ENCODE measurements at regions not wholly inside any gene's neighbourhood (a gene's known extent, or its start where the extent isn't known, plus 50 kb on each side); places are given as distances from the start of the nearest gene placed in this dataset.

- Histone ChIP-seq H3K4me3 (no peak overlapping the region), H3K27me3 (no peaks in the 10 kb centered on the region), H3K9me3 (no peaks in the 10 kb centered on the region), H3K4me1 (no peaks in the 10 kb centered on the region), H3K27ac (no peak overlapping the region), H3K36me3 (no peaks in the 10 kb centered on the region)
- 80 to 92% methylated on average over 3 of the region's 3 CpGs for WGBS, 2 donors (ENCODE audit: low coverage in 1 of 2)
- intact Hi-C loops (cut with DNase I; ENCODE audit: low total_unique reads), result no loop called here
- no peak for TF ChIP-seq POLR2A (IDR thresholded peaks at IDR 0.05)
- TF ChIP-seq POLR2AphosphoS5 (IDR thresholded peaks at IDR 0.05), result no peak
- TF ChIP-seq CTCF (IDR thresholded peaks at IDR 0.05), result no peak
- no peak for TF ChIP-seq EP300 (IDR thresholded peaks at IDR 0.05; ENCODE audit: low read depth)
- in situ Hi-C loops (cut with MboI; ENCODE audit: low pct_ligation_motif_present in 1 of 4, low pct_unique_long_range_greater_than_20kb in 1 of 4, low sequenced_read_pairs in 3 of 4), result no loop called here
- no peak for DNase-seq
Observed at GRCh38 chr4:18201885-18202284, 180.3 kb upstream of the LCORL start.

GRCh38 chr4:18198653-18199052 lies 177.1 kb upstream of the LCORL start:
- Histone ChIP-seq H3K9me3 (no peaks in the 10 kb centered on the region), H3K4me1 (no peaks in the 10 kb centered on the region), H3K27ac (no peak overlapping the region), H3K27me3 (no peaks in the 10 kb centered on the region), H3K36me3 (no peaks in the 10 kb centered on the region), H3K4me3 (no peak overlapping the region)
- in situ Hi-C loops (cut with MboI; ENCODE audit: low pct_ligation_motif_present in 1 of 4, low pct_unique_long_range_greater_than_20kb in 1 of 4, low sequenced_read_pairs in 3 of 4) (no loop called here), intact Hi-C loops (cut with DNase I; ENCODE audit: low total_unique reads) (no loop called here)
- WGBS, 2 donors (ENCODE audit: low coverage in 1 of 2), result 68 to 85% methylated on average over 4 to 6 of the region's 6 CpGs
- no peak for DNase-seq
- TF ChIP-seq CTCF (IDR thresholded peaks at IDR 0.05) (no peak), POLR2AphosphoS5 (IDR thresholded peaks at IDR 0.05) (no peak)

- in situ Hi-C loops (cut with MboI; ENCODE audit: low pct_ligation_motif_present in 1 of 4, low pct_unique_long_range_greater_than_20kb in 1 of 4, low sequenced_read_pairs in 3 of 4), result no loop called here
- no peak for TF ChIP-seq POLR2A (IDR thresholded peaks at IDR 0.05)
- no peak for TF ChIP-seq POLR2AphosphoS5 (IDR thresholded peaks at IDR 0.05)
- no peak for TF ChIP-seq CTCF (IDR thresholded peaks at IDR 0.05)
- no peak for TF ChIP-seq EP300 (IDR thresholded peaks at IDR 0.05; ENCODE audit: low read depth)
- Histone ChIP-seq H3K27me3 (no peaks in the 10 kb centered on the region), H3K36me3 (no peaks in the 10 kb centered on the region), H3K9me3 (no peaks in the 10 kb centered on the region), H3K4me3 (no peak overlapping the region), H3K4me1 (no peaks in the 10 kb centered on the region), H3K27ac (no peak overlapping the region)
- WGBS, 2 donors (ENCODE audit: low coverage in 1 of 2), result 80 to 100% methylated on average over 2 to 5 of the region's 5 CpGs
- intact Hi-C loops (cut with DNase I; ENCODE audit: low total_unique reads), result no loop called here
- DNase-seq, result no peak
Observed at GRCh38 chr4:18197467-18197866, 175.9 kb upstream of the LCORL start.

- H3K4me3 ChIP-seq, result no peak overlapping the region
- no peak for DNase-seq
- WGBS, 2 donors (ENCODE audit: low coverage in 1 of 2), result 53 to 67% methylated on average over 6 of the region's 6 CpGs
- H3K4me1 ChIP-seq, result no peaks in the 10 kb centered on the region
- TF ChIP-seq CTCF (IDR thresholded peaks at IDR 0.05) (no peak), EP300 (IDR thresholded peaks at IDR 0.05; ENCODE audit: low read depth) (no peak), POLR2A (IDR thresholded peaks at IDR 0.05) (no peak), POLR2AphosphoS5 (IDR thresholded peaks at IDR 0.05) (no peak)
- no peak overlapping the region for H3K27ac ChIP-seq
- no peaks in the 10 kb centered on the region for H3K36me3 ChIP-seq
- no peaks in the 10 kb centered on the region for H3K27me3 ChIP-seq
- intact Hi-C loops (cut with DNase I; ENCODE audit: low total_unique reads) (no loop called here), in situ Hi-C loops (cut with MboI; ENCODE audit: low pct_ligation_motif_present in 1 of 4, low pct_unique_long_range_greater_than_20kb in 1 of 4, low sequenced_read_pairs in 3 of 4) (no loop called here)
- H3K9me3 ChIP-seq, result no peaks in the 10 kb centered on the region
Observed at GRCh38 chr4:18194278-18194677, 172.7 kb upstream of the LCORL start.

Measured in transverse colon (tissue), 4 donors.